MM.1S (cell line): ENCODE measurements at regions not wholly inside any gene's neighbourhood (a gene's known extent, or its start where the extent isn't known, plus 50 kb on each side); places are given as distances from the start of the nearest gene placed in this dataset.

ENCODE experiments used
- DNase-seq: peaks from one replicate; pipeline ENCODE4 v3.0.0-alpha.2; 2015
- H2AFZ ChIP-seq: fragments of 300-600 bp; sonication (generic); 2 replicates; pipeline ENCODE4 v1.6.0; 2016; ENCODE audit warnings: antibody characterized with exemption, low read length
- H3F3A ChIP-seq: fragments of 300-600 bp; sonication (generic); 2 replicates; pipeline ENCODE4 v1.6.1; 2016; ENCODE audit warnings: mild to moderate bottlenecking, antibody characterized with exemption, low read length, moderate library complexity, mixed read lengths; ENCODE audit not compliant: insufficient read depth
- H3K27ac ChIP-seq: fragments of 300-600 bp; sonication (generic); 2 replicates; pipeline ENCODE4 v1.5.1; 2016; ENCODE audit warnings: mild to moderate bottlenecking, low read length
- H3K27me3 ChIP-seq: fragments of 300-600 bp; sonication (generic); replicated peaks from 2 replicates; pipeline ENCODE4 v1.6.0; 2016; ENCODE audit warnings: low read length; ENCODE audit not compliant: insufficient read depth
- H3K36me3 ChIP-seq: fragments of 300-600 bp; sonication (generic); replicated peaks from 2 replicates; pipeline ENCODE4 v1.6.1; 2016; ENCODE audit warnings: mild to moderate bottlenecking, low read length, mixed read lengths; ENCODE audit not compliant: insufficient read depth
- H3K4me1 ChIP-seq: fragments of 300-600 bp; sonication (generic); 2 replicates; pipeline ENCODE4 v1.6.1; 2016; ENCODE audit warnings: low read length, mixed read lengths
- H3K4me2 ChIP-seq: fragments of 300-600 bp; sonication (generic); 2 replicates; pipeline ENCODE4 v1.6.0; 2016; ENCODE audit warnings: low read depth, low read length
- H3K4me3 ChIP-seq: fragments of 300-600 bp; sonication (generic); 2 replicates; pipeline ENCODE4 v1.5.1; 2016; ENCODE audit warnings: low read length, mixed read lengths
- H3K79me2 ChIP-seq: fragments of 300-600 bp; sonication (generic); 2 replicates; pipeline ENCODE4 v1.6.1; 2016; ENCODE audit warnings: mixed run types, low read length, mixed read lengths
- H3K9ac ChIP-seq: fragments of 300-600 bp; sonication (generic); 2 replicates; pipeline ENCODE4 v1.6.1; 2016; ENCODE audit warnings: low read length, mixed read lengths
- H3K9me2 ChIP-seq: fragments of 300-600 bp; sonication (generic); replicated peaks from 2 replicates; pipeline ENCODE4 v1.6.1; 2016; ENCODE audit warnings: mild to moderate bottlenecking, low read length, mixed read lengths; ENCODE audit not compliant: insufficient read depth
- H3K9me3 ChIP-seq: fragments of 300-600 bp; sonication (generic); replicated peaks from 2 replicates; pipeline ENCODE4 v1.6.1; 2016; ENCODE audit warnings: mild to moderate bottlenecking, low read length, mixed read lengths; ENCODE audit not compliant: insufficient read depth
- H4K20me1 ChIP-seq: fragments of 300-600 bp; sonication (generic); 2 replicates; pipeline ENCODE4 v1.6.1; 2016; ENCODE audit warnings: mild to moderate bottlenecking, low read length, moderate library complexity, mixed read lengths; ENCODE audit not compliant: insufficient read depth
- EZH2 ChIP-seq: fragments of 300-600 bp; sonication (generic); optimal IDR thresholded peaks from 2 replicates; pipeline ENCODE3; 2017; ENCODE audit warnings: low read depth, mild to moderate bottlenecking, antibody characterized with exemption, low read length, mixed read lengths
- EZH2phosphoT487 ChIP-seq: fragments of 300-600 bp; sonication (generic); IDR thresholded peaks from 2 replicates; pipeline ENCODE4 v1.6.1; 2018; ENCODE audit warnings: antibody characterized with exemption, low read length
- TF ChIP-seq, protein P1 (sequence below): fragments of 300-600 bp; sonication (generic); IDR thresholded peaks from 2 replicates; pipeline ENCODE4 v1.5.1; 2016; ENCODE audit warnings: antibody characterized with exemption, low read length, mixed read lengths

DNA sequence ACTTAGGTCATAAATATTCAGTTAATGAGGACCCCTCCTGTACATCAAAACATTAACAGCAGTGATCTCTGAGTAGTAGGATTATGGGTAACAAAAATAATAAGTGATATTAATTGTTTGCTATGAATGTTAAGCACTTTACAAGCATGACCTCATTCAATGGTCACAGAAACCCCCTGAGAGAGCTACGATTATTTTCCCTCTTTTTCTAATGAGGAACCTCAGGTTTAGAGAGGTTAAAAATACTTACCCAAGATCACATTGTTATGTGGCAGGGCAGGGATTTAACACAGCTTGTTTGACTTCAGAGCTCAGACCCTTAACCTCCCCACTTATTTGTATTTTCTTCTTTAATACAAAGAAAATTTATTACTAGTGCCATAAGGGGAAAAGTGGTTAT, 228.2 kb downstream of the TBL1XR1 start:
- Histone ChIP-seq H3K27ac (no peak overlapping the region), H3K9ac (no peak overlapping the region), H3K36me3 (no peaks in the 10 kb centered on the region), H3K79me2 (no peaks in the 10 kb centered on the region), H3K4me1 (no peaks in the 10 kb centered on the region), H3K27me3 (no peaks in the 10 kb centered on the region), H3K4me3 (no peak overlapping the region), H3K9me3 (no peaks in the 10 kb centered on the region), H3K4me2 (no peak overlapping the region), H3K9me2 (no peaks in the 10 kb centered on the region), H2AFZ (no peak overlapping the region), H3F3A (no peaks in the 10 kb centered on the region), H4K20me1 (no peaks in the 10 kb centered on the region)
- no peak for DNase-seq
- TF ChIP-seq, protein P1, sequence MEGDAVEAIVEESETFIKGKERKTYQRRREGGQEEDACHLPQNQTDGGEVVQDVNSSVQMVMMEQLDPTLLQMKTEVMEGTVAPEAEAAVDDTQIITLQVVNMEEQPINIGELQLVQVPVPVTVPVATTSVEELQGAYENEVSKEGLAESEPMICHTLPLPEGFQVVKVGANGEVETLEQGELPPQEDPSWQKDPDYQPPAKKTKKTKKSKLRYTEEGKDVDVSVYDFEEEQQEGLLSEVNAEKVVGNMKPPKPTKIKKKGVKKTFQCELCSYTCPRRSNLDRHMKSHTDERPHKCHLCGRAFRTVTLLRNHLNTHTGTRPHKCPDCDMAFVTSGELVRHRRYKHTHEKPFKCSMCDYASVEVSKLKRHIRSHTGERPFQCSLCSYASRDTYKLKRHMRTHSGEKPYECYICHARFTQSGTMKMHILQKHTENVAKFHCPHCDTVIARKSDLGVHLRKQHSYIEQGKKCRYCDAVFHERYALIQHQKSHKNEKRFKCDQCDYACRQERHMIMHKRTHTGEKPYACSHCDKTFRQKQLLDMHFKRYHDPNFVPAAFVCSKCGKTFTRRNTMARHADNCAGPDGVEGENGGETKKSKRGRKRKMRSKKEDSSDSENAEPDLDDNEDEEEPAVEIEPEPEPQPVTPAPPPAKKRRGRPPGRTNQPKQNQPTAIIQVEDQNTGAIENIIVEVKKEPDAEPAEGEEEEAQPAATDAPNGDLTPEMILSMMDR = no peak
- TF ChIP-seq EZH2phosphoT487 (no peak), EZH2 (no peak)

DNA sequence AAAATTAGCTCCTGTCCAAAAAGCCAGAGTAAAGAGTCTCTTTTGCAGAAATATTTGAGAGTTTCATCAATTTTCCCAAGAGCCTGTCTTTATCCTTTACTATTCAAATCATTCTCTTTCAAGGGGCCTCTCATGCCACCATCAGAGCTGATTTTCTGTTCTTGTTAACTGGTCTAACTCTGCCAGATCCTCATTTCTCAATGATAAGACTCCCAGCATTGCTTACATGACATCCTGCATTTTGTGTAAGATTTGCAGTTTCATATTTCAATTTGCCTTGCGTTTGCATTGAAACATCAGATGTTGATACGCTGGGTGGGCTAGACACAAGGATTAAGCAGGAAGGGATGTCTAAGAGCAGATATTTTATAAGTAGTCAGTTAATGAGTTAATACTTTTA, 228.7 kb downstream of the TBL1XR1 start:
- TF ChIP-seq EZH2phosphoT487 = no peak
- TF ChIP-seq, protein P1 = no peak
- no peak for TF ChIP-seq EZH2
- H3K27ac ChIP-seq = no peak overlapping the region
- no peaks in the 10 kb centered on the region for H4K20me1 ChIP-seq
- no peaks in the 10 kb centered on the region for H3F3A ChIP-seq
- no peaks in the 10 kb centered on the region for H3K36me3 ChIP-seq
- H3K4me2 ChIP-seq = no peak overlapping the region
- no peaks in the 10 kb centered on the region for H3K79me2 ChIP-seq
- H3K4me3 ChIP-seq = no peak overlapping the region
- H3K4me1 ChIP-seq = no peaks in the 10 kb centered on the region
- H3K9me3 ChIP-seq = no peaks in the 10 kb centered on the region
- no peaks in the 10 kb centered on the region for H3K9me2 ChIP-seq
- H2AFZ ChIP-seq = no peak overlapping the region
- H3K9ac ChIP-seq = no peak overlapping the region
- no peak for DNase-seq
- no peaks in the 10 kb centered on the region for H3K27me3 ChIP-seq

DNA sequence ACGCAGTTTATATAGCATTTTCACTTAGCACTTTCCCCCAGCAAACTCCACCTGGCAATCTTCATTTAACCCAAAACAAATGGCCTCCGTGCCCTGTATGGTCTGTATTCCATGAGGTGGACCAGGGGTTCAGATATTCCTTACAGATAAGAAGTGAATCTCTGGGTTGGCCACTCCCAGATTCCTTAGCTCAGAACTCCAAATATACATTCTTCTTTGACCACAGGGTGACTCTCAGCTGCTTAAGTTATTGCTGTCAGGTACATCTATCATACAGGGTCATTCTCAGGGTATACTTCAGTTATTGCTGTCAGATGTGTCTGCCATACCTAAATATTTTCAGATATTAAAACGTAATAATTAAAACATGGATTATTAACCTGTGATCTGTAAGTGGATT, 229.8 kb downstream of the TBL1XR1 start:
- H2AFZ ChIP-seq = no peak overlapping the region
- no peaks in the 10 kb centered on the region for H3K36me3 ChIP-seq
- H3K9me2 ChIP-seq = no peaks in the 10 kb centered on the region
- H3K27ac ChIP-seq = no peak overlapping the region
- H3K4me1 ChIP-seq = no peaks in the 10 kb centered on the region
- no peak overlapping the region for H3K9ac ChIP-seq
- no peaks in the 10 kb centered on the region for H3F3A ChIP-seq
- no peak overlapping the region for H3K4me2 ChIP-seq
- H3K27me3 ChIP-seq = no peaks in the 10 kb centered on the region
- TF ChIP-seq EZH2 (no peak), EZH2phosphoT487 (no peak)
- TF ChIP-seq, protein P1 = no peak
- no peaks in the 10 kb centered on the region for H3K9me3 ChIP-seq
- no peak for DNase-seq
- H3K79me2 ChIP-seq = no peaks in the 10 kb centered on the region
- H3K4me3 ChIP-seq = no peak overlapping the region
- H4K20me1 ChIP-seq = no peaks in the 10 kb centered on the region

DNA sequence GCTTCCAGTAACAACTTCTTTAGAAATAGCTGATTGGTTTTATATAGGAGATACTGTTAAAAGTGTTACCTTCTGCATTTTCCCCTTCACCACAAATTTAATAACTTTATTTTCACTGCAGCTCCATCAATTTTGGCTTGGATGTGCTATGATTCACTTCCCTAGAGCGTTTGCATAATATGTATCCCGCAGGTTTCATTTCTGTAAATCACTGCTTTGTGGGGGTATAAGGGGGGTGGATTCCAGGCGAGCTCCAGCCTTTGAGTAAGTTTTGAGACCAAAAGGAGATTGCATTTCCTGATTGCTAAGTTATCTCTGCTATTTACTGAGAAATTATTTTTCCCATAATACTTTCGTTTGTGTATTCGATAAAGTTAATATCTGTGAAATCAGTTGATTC, 232.6 kb downstream of the TBL1XR1 start:
- no peaks in the 10 kb centered on the region for H3K36me3 ChIP-seq
- H3F3A ChIP-seq = no peaks in the 10 kb centered on the region
- no peaks in the 10 kb centered on the region for H4K20me1 ChIP-seq
- H2AFZ ChIP-seq = no peak overlapping the region
- H3K79me2 ChIP-seq = no peaks in the 10 kb centered on the region
- H3K4me1 ChIP-seq = no peaks in the 10 kb centered on the region
- no peak overlapping the region for H3K4me2 ChIP-seq
- H3K27ac ChIP-seq = no peak overlapping the region
- no peak for DNase-seq
- no peaks in the 10 kb centered on the region for H3K9me2 ChIP-seq
- H3K9ac ChIP-seq = no peak overlapping the region
- H3K27me3 ChIP-seq = no peaks in the 10 kb centered on the region
- H3K9me3 ChIP-seq = no peaks in the 10 kb centered on the region
- no peak for TF ChIP-seq EZH2
- no peak for TF ChIP-seq EZH2phosphoT487
- TF ChIP-seq, protein P1 = no peak
- no peak overlapping the region for H3K4me3 ChIP-seq
